ENCODE measurements at regions not wholly inside any gene's neighbourhood (a gene's known extent, or its start where the extent isn't known, plus 50 kb on each side); places are given as distances from the start of the nearest gene placed in this dataset.

DNA sequence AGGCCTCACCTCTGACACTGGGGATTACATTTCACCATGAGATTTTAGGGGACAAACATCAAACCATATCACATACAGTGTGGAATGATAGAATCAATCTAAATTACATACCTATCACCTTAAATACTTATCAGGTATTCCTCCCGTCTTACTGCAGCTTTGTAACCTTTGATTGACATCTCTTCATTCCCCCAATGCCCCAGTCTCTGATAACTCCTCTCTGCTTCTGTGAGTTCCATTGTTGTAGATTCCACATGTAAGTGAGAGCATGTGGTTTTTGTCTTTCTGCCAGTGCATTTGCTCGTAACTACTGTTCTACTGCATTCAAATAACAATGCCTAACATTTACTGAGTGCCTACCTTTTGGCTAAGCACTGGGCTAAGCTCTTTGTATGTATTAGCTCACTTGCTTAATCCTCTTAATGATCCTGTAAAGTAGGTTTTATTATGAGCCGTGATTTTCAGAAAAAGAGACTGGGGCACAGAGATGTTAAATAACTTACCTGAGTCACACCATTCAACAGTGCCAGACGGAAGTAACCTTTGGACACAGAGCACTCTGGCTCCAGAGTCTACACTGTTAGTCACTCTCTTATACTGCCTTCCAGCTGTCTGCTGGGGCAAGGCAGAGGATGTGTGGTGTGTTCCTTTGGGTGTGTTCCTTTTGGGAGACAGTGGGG lies 63.7 kb upstream of the ESX1 start:
- Mint-ChIP-seq H3K9me3 (ENCODE audit: low read depth) (no peaks in the 10 kb centered on the region), H3K27me3 (ENCODE audit: low read depth) (no peaks in the 10 kb centered on the region), H3K4me1 (ENCODE audit: low read depth) (no peaks in the 10 kb centered on the region), H3K27ac (ENCODE audit: unreplicated experiment) (no peak overlapping the region), H3K36me3 (ENCODE audit: low read depth) (no peaks in the 10 kb centered on the region), H3K4me3 (ENCODE audit: unreplicated experiment) (no peak overlapping the region)
- no peak for DNase-seq (ENCODE audit: low spot score)
- TF ChIP-seq, protein P1, sequence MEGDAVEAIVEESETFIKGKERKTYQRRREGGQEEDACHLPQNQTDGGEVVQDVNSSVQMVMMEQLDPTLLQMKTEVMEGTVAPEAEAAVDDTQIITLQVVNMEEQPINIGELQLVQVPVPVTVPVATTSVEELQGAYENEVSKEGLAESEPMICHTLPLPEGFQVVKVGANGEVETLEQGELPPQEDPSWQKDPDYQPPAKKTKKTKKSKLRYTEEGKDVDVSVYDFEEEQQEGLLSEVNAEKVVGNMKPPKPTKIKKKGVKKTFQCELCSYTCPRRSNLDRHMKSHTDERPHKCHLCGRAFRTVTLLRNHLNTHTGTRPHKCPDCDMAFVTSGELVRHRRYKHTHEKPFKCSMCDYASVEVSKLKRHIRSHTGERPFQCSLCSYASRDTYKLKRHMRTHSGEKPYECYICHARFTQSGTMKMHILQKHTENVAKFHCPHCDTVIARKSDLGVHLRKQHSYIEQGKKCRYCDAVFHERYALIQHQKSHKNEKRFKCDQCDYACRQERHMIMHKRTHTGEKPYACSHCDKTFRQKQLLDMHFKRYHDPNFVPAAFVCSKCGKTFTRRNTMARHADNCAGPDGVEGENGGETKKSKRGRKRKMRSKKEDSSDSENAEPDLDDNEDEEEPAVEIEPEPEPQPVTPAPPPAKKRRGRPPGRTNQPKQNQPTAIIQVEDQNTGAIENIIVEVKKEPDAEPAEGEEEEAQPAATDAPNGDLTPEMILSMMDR (IDR thresholded peaks at IDR 0.05), result no peak

DNA sequence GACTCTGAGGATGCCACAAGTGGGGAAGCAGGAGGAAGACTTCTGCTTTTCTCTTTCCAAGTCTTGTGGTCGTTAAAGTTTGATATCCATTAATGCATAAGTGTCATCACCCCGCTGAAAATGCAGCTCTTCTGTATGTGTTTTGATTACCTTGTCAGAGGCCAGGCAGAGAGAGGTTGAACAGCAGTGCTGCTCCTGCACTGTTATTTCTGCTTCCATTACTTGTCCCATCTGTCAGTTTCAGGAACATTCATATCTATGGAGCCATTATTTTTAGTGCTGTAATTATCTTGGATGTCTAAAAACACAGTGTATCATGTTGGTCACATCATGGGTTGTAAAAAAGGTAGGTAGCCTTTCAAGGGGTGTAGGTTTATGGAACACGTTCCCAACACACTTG lies 62.0 kb upstream of the ESX1 start:
- Mint-ChIP-seq H3K9me3 (ENCODE audit: low read depth) (no peaks in the 10 kb centered on the region), H3K27ac (ENCODE audit: unreplicated experiment) (no peak overlapping the region), H3K36me3 (ENCODE audit: low read depth) (no peaks in the 10 kb centered on the region), H3K27me3 (ENCODE audit: low read depth) (no peaks in the 10 kb centered on the region), H3K4me3 (ENCODE audit: unreplicated experiment) (no peak overlapping the region), H3K4me1 (ENCODE audit: low read depth) (no peaks in the 10 kb centered on the region)
- TF ChIP-seq, protein P1 (IDR thresholded peaks at IDR 0.05), result no peak
- no peak for DNase-seq (ENCODE audit: low spot score)

DNA sequence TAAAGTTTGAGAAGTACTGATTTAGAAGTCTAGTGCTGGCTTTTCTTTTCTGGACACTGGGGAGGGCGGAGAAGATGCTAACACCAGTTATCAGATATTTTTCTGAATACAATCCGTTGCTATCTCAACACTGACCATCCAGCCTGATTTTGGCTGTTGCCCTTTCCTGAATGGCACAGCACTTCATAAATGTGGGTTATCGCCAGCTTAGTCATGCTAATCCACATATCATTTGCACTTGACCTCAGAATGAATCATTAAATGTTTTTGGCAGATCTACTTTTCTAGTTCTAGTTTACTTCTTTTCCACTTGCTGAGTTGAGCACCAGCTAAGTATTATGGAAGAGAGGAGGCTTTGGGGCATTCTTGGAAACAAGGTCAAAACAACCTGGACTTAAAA lies 60.8 kb upstream of the ESX1 start:
- H3K9me3 Mint-ChIP-seq (ENCODE audit: low read depth), result no peaks in the 10 kb centered on the region
- no peaks in the 10 kb centered on the region for H3K27me3 Mint-ChIP-seq (ENCODE audit: low read depth)
- H3K27ac Mint-ChIP-seq (ENCODE audit: unreplicated experiment), result no peak overlapping the region
- no peaks in the 10 kb centered on the region for H3K36me3 Mint-ChIP-seq (ENCODE audit: low read depth)
- no peak for DNase-seq (ENCODE audit: low spot score)
- TF ChIP-seq, protein P1 (IDR thresholded peaks at IDR 0.05), result no peak
- H3K4me3 Mint-ChIP-seq (ENCODE audit: unreplicated experiment), result no peak overlapping the region
- no peaks in the 10 kb centered on the region for H3K4me1 Mint-ChIP-seq (ENCODE audit: low read depth)

DNA sequence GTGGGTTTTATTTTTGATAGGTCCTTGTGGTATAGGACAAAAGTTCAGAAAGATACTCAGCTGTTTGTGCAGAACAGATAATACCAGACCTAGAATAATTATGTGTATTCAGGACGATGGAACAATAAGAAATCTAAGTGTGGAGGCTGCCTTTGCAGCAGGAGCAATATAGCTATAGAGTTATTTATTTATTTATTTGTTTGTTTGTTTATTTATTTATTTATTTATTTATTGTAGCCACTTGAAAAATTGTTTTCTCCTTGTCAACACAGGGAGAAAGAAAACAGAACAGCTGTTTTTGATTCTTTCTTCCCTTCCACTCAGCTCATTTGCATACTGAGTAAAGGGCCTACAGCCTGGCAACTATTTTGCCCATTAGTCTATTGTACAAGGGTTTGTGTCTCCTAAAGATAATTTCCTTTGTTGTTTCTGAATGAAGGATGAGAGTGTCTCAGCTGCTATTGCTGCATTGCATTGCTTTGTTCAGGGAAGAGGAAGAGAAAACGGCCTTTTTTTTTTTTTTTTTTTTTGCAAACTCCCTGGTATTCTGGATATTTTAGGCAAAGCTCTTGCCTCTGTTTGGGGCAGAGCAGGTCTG lies 56.0 kb upstream of the ESX1 start:
- Mint-ChIP-seq H3K9me3 (ENCODE audit: low read depth) (peaks cover 3% of the 10 kb centered on the region), H3K36me3 (ENCODE audit: low read depth) (no peaks in the 10 kb centered on the region), H3K4me1 (ENCODE audit: low read depth) (peaks cover 4% of the 10 kb centered on the region), H3K27ac (ENCODE audit: unreplicated experiment) (no peak overlapping the region), H3K4me3 (ENCODE audit: unreplicated experiment) (no peak overlapping the region), H3K27me3 (ENCODE audit: low read depth) (peaks cover 5% of the 10 kb centered on the region)
- no peak for DNase-seq (ENCODE audit: low spot score)
- TF ChIP-seq, protein P1 (IDR thresholded peaks at IDR 0.05), result no peak

DNA sequence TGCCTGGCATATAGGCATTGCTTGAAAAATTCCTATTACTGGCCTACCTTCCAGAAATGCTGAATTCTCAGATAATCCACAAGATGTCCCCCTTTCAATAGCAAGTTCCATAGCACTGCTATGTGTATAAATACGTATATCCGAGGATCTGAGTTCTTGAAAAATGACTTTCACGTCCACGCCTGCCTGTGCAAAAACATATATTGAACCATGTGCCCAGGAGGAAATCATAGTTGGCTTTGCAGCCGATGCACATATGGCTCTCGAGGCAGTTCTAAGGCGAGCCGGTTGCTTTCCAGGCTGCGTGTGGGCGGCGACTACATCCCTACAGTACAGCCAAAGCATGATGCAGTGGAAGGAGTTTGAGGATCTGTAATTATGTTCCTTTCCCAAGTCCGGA lies 55.4 kb upstream of the ESX1 start:
- Mint-ChIP-seq H3K4me3 (ENCODE audit: unreplicated experiment) (peak overlapping the region; percentile 53), H3K36me3 (ENCODE audit: low read depth) (no peaks in the 10 kb centered on the region), H3K9me3 (ENCODE audit: low read depth) (peaks cover 3% of the 10 kb centered on the region), H3K27me3 (ENCODE audit: low read depth) (peaks cover 5% of the 10 kb centered on the region), H3K27ac (ENCODE audit: unreplicated experiment) (no peak overlapping the region), H3K4me1 (ENCODE audit: low read depth) (peaks cover 4% of the 10 kb centered on the region)
- TF ChIP-seq, protein P1 (IDR thresholded peaks at IDR 0.05), result peak; percentile 73
- DNase-seq (ENCODE audit: low spot score), result no peak

Data from chondrocyte (in vitro differentiated cells).